ENCODE measurements at regions not wholly inside any gene's neighbourhood (a gene's known extent, or its start where the extent isn't known, plus 50 kb on each side); places are given as distances from the start of the nearest gene placed in this dataset.

- TF ChIP-seq POLR2A (IDR thresholded peaks at IDR 0.05; ENCODE audit: low read depth, low read length) (no peak), POLR2AphosphoS5 (IDR thresholded peaks at IDR 0.05; ENCODE audit: low read length) (no peak), CEBPB (IDR thresholded peaks at IDR 0.05; ENCODE audit: borderline replicate concordance in 1 of 2, low read depth in 2 of 2, low read length in 2 of 2) (no peak), CHD1 (IDR thresholded peaks at IDR 0.05; ENCODE audit: low read depth, low read length) (no peak), ZZZ3 (IDR thresholded peaks at IDR 0.05; ENCODE audit: control insufficient read depth, insufficient read length, low read depth) (no peak), HDGF (IDR thresholded peaks at IDR 0.05) (no peak), CTCF (IDR thresholded peaks at IDR 0.05 in 2 of 3, conservative IDR thresholded peaks at IDR 0.05 in 1 of 3; ENCODE audit: control insufficient read depth in 2 of 3, extremely low read depth in 1 of 3, insufficient read depth in 1 of 3, low read depth in 3 of 3, low read length in 3 of 3) (no peak), SMC3 (IDR thresholded peaks at IDR 0.05; ENCODE audit: borderline replicate concordance, low read length) (no peak), TAF1 (IDR thresholded peaks at IDR 0.05; ENCODE audit: borderline replicate concordance, low read depth, low read length) (no peak), RFX5 (IDR thresholded peaks at IDR 0.05; ENCODE audit: low read depth, low read length) (no peak), KDM1A (IDR thresholded peaks at IDR 0.05; ENCODE audit: borderline replicate concordance) (no peak)
Measured at GRCh38 chr5:135690466-135690865, 111.7 kb upstream of the CXCL14 start.

Measured in GM12878 (cell line).